Right atrium auricular region (tissue), 2 donors: ENCODE measurements at regions not wholly inside any gene's neighbourhood (a gene's known extent, or its start where the extent isn't known, plus 50 kb on each side); places are given as distances from the start of the nearest gene placed in this dataset.

Source experiments
- DNase-seq: peaks from one replicate; pipeline ENCODE4 v3.0.0-alpha.2; 2019; ENCODE audit warnings: low spot score
- H3K27ac ChIP-seq, 2 donors: fragments of 200-600 bp; sonication (generic); 1 replicate in 1 of 2; 2 replicates in 1 of 2; pipeline ENCODE4 v1.5.1; 2016 to 2019
- H3K27me3 ChIP-seq, 2 donors: fragments of 200-600 bp; sonication (generic); one replicate each; pipeline versions ENCODE4 v1.5.1 to v1.6.0; 2017 to 2019
- H3K36me3 ChIP-seq: fragments of 200-600 bp; sonication (generic); one replicate; pipeline ENCODE4 v1.5.1; 2016
- H3K4me1 ChIP-seq, 2 donors: fragments of 200-600 bp; sonication (generic); one replicate each; pipeline versions ENCODE4 v1.5.1 to v1.6.0; 2017 to 2019
- H3K4me3 ChIP-seq, 2 donors: fragments of 200-600 bp; sonication (generic); 1 replicate in 1 of 2; 2 replicates in 1 of 2; pipeline ENCODE4 v1.5.1; 2017 to 2019; ENCODE audit warnings: mild to moderate bottlenecking in 1 of 2, moderate library complexity in 1 of 2
- H3K9me3 ChIP-seq, 2 donors: fragments of 200-600 bp; sonication (generic); one replicate each; pipeline ENCODE4 v1.5.1; 2019
- TF ChIP-seq, protein P1 (sequence below), 2 donors: fragments of 200-600 bp; sonication (generic); IDR thresholded peaks; one replicate each; pipeline ENCODE4 v1.5.1; 2019; ENCODE audit warnings: antibody characterized with exemption in 2 of 2

DNA sequence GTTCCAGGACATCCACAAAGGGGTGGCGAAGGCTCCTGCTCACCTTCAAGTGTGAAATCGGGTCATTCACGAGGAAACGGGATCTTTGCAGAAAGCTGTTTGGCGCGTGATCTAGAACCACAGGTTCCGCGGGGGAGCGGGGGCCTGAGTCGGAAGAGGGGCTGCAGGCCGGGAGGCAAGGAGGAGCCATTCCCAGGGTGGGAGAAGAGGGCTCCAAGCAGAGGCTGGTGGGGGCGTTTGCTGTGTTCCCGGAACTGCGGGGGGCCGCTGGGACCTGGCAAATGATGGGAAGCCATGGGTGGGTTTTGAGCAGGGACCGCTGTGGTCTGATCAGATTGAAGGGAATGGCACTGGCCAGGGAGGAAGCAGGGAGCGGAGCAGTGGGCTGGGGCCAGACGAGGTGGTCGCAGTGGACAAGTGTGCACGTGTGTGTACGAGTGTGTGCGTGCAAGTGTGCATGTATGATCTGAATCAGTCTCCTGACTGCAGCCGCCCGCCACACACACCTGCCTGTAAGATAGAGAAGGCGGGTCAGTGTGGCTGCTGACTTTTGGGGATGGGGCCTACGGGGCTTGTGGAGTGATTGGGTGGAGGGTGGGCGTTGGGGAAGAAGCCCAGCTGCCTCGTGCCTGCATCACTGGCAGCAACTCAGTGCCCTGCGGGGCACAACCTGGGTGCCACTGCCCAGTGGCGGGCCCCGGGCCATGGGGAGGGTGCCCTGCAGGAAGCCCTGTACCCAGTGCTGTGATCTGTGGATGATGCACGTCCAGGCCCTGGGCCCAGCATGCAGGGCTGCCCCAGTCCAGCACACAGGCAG lies 141.9 kb downstream of the KIF26A start:
- H3K36me3 ChIP-seq, result no peaks in the 10 kb centered on the region
- no peak overlapping the region for H3K27ac ChIP-seq
- H3K4me1 ChIP-seq, result no peaks in the 10 kb centered on the region
- no peak for DNase-seq
- no peak overlapping the region for H3K4me3 ChIP-seq
- TF ChIP-seq, protein P1, sequence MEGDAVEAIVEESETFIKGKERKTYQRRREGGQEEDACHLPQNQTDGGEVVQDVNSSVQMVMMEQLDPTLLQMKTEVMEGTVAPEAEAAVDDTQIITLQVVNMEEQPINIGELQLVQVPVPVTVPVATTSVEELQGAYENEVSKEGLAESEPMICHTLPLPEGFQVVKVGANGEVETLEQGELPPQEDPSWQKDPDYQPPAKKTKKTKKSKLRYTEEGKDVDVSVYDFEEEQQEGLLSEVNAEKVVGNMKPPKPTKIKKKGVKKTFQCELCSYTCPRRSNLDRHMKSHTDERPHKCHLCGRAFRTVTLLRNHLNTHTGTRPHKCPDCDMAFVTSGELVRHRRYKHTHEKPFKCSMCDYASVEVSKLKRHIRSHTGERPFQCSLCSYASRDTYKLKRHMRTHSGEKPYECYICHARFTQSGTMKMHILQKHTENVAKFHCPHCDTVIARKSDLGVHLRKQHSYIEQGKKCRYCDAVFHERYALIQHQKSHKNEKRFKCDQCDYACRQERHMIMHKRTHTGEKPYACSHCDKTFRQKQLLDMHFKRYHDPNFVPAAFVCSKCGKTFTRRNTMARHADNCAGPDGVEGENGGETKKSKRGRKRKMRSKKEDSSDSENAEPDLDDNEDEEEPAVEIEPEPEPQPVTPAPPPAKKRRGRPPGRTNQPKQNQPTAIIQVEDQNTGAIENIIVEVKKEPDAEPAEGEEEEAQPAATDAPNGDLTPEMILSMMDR (IDR thresholded peaks at IDR 0.05), result no peak
- no peaks in the 10 kb centered on the region for H3K9me3 ChIP-seq
- H3K27me3 ChIP-seq, result no peaks in the 10 kb centered on the region

DNA sequence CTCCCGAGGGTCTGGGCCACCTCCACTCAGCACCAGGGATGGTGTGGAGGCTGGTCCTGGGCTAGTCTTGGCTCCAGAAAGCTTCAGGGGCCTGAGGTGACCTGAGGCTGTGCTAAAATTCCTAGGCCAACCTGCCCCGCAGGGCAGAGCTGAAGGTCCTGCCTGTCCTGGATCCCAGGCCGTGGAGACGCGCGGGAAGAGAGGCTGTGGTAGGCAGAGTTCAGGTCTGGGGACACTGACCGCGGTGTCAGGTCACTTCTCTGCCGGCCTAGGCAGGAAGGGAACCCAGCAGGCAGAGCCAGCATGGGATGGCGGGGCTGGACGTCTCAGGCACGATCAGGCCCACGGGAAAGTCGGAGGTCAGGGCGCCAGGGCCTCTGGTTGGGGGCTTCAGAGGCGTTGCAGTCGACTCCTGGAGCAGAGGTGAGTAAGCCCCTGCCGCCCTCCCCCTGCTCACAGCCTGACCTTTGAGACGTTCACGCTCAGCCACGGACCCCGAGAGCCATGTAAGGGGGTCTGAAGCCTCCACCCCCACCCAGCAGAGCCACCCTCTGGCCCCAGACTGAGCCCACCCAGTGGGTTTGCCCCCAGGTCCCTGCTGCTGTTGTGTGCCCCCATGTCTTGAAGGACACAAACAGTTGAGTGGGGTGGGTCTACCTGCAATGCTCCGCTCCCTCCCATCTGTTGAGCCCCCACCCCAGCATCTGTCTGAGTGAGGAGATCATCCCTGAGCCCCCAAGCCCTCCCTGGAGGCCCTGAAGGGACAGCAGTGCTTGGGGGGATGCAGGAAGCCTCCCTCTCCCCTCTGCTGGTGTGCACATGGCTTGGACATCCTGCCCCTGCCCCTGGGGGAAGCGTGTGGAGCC lies 142.7 kb downstream of the KIF26A start:
- no peak for DNase-seq
- Histone ChIP-seq H3K27me3 (no peaks in the 10 kb centered on the region), H3K4me3 (no peak overlapping the region), H3K9me3 (no peaks in the 10 kb centered on the region), H3K27ac (no peak overlapping the region), H3K4me1 (no peaks in the 10 kb centered on the region), H3K36me3 (no peaks in the 10 kb centered on the region)
- TF ChIP-seq, protein P1 (IDR thresholded peaks at IDR 0.05), result no peak

DNA sequence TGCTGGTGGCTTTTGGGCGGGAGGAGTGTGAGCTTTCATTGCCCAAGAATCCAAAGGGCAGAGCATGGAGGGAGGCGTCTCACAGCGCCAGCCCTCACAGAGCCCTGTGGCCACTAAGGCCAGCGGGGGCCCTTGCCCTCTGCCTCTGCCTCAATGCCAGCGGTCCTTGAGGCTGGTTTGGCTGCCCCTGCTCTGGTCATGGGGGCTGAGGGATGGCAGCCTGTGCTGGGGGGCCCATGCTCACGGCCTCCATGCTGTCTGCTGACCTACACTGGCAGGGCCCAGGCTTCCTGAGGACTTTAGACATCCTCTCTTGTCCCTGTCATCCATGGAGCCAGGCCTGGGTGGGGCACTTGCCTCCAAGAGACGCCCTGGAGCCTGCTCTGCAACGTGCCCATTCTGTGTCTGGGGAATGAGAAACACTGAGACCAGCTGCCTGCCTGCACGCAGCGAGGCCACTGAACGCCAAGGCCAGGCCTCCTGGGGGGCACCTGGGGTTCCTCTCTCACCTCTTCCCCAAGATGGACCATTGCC lies 143.4 kb downstream of the KIF26A start:
- TF ChIP-seq, protein P1 (IDR thresholded peaks at IDR 0.05), result no peak
- Histone ChIP-seq H3K27me3 (no peaks in the 10 kb centered on the region), H3K9me3 (no peaks in the 10 kb centered on the region), H3K4me3 (no peak overlapping the region), H3K36me3 (no peaks in the 10 kb centered on the region), H3K4me1 (no peaks in the 10 kb centered on the region), H3K27ac (no peak overlapping the region)
- no peak for DNase-seq

DNA sequence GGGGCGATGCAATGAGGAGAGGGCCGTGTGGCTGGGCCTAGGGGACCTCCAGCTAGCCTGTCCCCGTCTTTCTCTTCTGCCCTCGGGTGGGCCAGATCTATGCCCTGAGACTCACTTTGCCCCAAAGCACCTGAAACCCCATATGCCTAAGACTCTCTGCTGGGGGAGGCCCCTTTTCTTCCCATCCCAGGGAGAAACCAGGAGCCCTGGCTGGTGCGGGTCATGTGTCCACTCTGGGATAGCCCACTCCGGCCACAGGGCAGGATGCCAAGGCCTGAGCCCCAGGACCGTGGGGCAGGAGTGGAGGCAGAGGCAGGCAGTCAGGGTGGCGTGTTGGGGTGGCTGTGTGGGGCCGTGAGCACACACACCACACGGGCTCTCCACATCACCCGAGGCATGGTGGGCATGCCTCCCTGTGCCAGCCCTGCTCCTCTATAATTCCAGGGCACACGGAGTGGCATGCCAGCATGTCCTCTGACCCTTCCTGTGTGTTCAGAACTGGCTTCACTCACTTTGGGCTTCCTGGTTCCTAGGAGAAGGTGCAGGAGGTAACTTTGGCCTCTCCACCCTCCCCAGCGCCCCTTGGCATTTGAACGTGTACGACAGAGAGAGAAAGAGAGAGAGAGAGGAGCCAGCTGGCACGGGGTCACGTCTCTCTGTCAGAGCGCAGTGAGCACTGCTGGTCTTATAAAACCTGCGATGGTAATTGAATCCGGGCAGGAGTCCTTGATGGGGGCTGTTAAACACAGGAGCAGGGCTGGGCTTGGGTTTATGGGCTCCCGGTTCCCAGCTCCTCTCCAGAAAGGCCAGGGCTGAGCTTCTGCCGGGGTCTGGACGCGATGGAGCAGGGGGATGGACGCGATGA lies 144.2 kb downstream of the KIF26A start:
- DNase-seq, result no peak

More for the DNA sequence above, 144.2 kb downstream of the KIF26A start:
- no peak overlapping the region for H3K27ac ChIP-seq
- no peaks in the 10 kb centered on the region for H3K27me3 ChIP-seq
- H3K36me3 ChIP-seq, result no peaks in the 10 kb centered on the region
- no peak overlapping the region for H3K4me3 ChIP-seq
- TF ChIP-seq, protein P1 (IDR thresholded peaks at IDR 0.05), result no peak
- H3K4me1 ChIP-seq, result no peaks in the 10 kb centered on the region
- no peaks in the 10 kb centered on the region for H3K9me3 ChIP-seq
